HEK293 (cell line): ENCODE measurements at regions not wholly inside any gene's neighbourhood (a gene's known extent, or its start where the extent isn't known, plus 50 kb on each side); places are given as distances from the start of the nearest gene placed in this dataset.

Experiments
- CTCF ChIP-seq: fragments of 450-650 bp; formaldehyde crosslinking; IDR thresholded peaks from 2 replicates; pipeline ENCODE4 v1.5.1; 2016; ENCODE audit warnings: missing biosample characterization, missing genetic modification characterization
- GLIS2 ChIP-seq: fragments of 450-650 bp; formaldehyde crosslinking; IDR thresholded peaks from 2 replicates; pipeline ENCODE4 v1.5.1; 2016; ENCODE audit warnings: missing biosample characterization, missing genetic modification characterization

- TF ChIP-seq GLIS2 (tag by site-specific recombination) = no peak
- TF ChIP-seq CTCF (tag by site-specific recombination) = no peak
Measured at GRCh38 chr5:92990771-92991170, 590.2 kb downstream of the NR2F1-AS1 start.
